SU-DHL-6 (cell line): ENCODE measurements at regions not wholly inside any gene's neighbourhood (a gene's known extent, or its start where the extent isn't known, plus 50 kb on each side); places are given as distances from the start of the nearest gene placed in this dataset.

Experiments
- CTCF ChIP-seq: fragments of 200-600 bp; sonication (generic); IDR thresholded peaks from one replicate; pipeline ENCODE4 v1.5.1; 2017; ENCODE audit warnings: antibody characterized with exemption, mild to moderate bottlenecking, low read length, moderate library complexity; ENCODE audit not compliant: insufficient read depth, poor library complexity, severe bottlenecking
- EZH2phosphoT487 ChIP-seq: fragments of 200-600 bp; sonication (generic), shearing (Covaris generic); conservative IDR thresholded peaks from 2 replicates; pipeline ENCODE4 v1.6.1; 2018; ENCODE audit warnings: mild to moderate bottlenecking, antibody characterized with exemption, low read length, moderate library complexity, mixed read lengths

GRCh38 chr7:106518239-106518638 is 142.7 kb downstream of the CCDC71L start:
- TF ChIP-seq CTCF, result no peak
- TF ChIP-seq EZH2phosphoT487, result no peak
